Dermis microvascular lymphatic vessel endothelial cell (primary cell): ENCODE measurements at regions not wholly inside any gene's neighbourhood (a gene's known extent, or its start where the extent isn't known, plus 50 kb on each side); places are given as distances from the start of the nearest gene placed in this dataset.

Source experiments
- DNase-seq, 2 donors: peaks; one replicate each; pipeline versions ENCODE4 v3.0.0 to v3.0.0-alpha.2; 2010; ENCODE audit warnings: low read depth in 2 of 2

DNA sequence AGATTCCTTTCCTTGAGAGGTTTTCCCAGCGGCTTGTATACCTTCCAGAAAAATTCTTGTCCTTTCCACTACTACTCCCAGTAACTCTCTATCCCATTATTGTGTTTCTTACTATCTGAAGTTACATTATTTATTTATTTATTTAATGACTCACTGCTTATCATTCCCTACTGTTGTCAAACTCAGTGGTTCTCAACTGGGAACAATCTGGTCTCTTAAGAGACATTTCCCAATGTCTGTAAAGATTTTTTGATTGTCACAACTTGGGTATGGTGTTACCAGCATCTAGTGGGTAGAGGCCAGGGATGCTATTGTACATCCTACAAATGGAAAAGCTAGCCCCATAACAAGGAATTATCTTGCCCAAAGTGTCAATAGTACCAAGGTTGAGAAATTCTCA lies 771.5 kb upstream of the ADGRL2 start:
- no peak for DNase-seq

DNA sequence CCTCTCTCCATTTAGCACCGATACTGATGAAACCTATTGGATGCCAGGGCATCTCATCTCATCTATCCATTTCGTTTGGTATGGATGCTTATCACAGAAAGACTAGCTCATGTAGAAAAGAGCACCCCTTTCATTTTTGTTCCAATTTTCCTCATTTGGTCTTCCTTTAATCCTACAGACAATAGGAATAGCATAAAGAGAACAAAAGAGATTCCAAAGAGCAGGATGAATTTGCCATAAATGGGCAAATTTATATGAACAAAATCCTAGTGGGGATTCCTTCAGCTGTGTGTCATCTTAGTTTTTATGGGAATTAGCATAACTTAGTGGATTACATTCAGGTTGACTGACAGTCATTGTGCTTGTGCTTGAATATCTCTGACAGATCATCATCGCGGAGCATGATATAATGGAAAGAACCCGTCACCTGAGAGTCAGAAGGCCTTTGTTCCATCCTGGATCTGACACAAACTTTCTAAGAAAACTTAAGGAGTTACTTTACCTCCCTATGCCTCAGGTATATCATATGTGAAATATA lies 777.5 kb upstream of the ADGRL2 start:
- no peak for DNase-seq

DNA sequence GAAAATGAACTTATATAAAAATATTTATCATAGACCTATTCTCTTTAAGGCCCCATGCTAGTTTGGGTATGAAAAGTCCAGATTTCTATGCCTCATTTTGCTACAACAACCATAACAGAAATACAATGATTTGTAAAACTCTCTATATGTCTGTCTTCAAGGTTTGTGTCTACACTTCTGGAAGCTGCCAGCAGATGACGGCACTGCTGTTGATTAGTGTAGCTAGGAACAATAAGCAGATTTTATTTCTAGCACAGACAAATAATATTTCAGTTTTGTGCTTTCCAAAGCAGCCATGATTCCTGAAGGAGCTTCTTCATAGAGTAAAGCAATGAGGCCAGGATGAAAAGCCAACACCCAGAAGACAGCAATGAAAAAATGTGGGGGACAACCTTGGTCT lies 779.6 kb upstream of the ADGRL2 start:
- no peak for DNase-seq

DNA sequence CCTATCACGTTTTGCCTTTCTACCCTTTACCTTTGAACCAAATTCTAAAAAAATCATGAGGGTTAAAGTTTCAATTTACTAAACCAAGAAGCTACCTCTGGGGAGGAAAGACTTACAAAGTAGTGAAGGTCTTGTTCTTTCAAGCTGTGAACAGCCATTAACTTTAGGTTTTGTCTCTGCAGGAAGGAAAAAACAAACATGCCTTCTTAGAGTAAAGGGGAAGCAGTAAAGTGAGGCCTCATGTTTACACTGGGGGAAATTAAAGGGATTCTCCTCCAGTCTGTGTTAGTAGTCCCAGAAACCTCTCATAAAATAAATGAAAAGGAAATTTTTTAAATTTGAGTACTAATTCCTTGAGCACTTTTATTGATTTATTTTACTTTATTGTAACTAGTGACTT lies 780.2 kb upstream of the ADGRL2 start:
- DNase-seq = no peak

DNA sequence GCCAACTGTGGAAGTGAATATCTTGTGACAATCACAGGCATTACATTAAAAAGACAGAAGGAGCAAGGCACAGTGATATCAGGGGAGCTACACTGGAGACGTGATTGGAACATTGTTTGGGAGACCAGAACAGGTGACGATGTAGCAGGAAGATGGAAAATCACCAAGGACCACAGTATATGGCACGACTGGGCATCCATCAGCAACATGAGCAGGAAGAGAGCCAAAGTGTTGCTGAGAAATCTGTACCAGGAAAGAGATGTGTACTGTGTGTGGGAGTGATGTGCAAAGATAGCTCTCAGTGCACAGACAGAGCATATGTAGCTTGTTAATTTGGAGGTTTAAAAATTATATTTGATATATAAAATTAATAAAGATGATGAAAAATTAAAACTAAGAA lies 790.6 kb upstream of the ADGRL2 start:
- no peak for DNase-seq

DNA sequence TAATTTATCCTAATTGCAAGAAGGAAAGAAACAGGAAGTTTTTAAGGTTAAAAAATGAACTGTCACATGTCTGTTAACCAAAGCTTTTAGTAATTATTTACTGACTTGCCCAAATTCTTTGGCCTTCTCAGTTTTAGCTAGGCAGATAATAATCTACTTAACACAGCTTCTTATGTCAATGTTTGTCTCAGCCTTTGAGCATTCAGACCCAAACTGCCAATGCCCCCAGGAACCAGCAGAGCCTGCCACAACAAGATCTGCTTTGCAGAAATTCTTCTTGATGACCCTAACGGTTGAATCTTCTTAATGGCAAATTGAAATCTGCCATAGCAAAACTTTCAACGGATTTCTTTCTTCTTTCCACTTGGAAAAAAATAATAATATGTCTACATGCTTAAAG lies 792.4 kb upstream of the ADGRL2 start:
- no peak for DNase-seq

DNA sequence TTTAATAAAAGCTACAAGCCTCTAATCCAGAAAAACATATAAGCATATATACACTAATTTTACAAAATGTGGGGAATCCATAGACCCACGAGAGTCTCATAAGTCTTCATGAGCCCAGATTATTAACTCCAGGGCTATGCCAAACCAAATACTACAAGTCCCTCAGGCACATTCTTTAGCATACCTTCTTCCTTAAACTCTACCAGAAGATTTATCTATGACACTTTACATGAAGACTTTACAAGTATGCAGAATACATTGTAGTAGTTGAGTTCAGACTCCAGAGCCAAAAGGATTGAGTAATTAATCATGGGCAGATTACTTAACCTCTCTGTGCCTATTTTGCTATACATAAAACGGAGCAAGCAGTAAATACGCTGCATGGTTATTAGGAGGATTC lies 793.7 kb upstream of the ADGRL2 start:
- no peak for DNase-seq

DNA sequence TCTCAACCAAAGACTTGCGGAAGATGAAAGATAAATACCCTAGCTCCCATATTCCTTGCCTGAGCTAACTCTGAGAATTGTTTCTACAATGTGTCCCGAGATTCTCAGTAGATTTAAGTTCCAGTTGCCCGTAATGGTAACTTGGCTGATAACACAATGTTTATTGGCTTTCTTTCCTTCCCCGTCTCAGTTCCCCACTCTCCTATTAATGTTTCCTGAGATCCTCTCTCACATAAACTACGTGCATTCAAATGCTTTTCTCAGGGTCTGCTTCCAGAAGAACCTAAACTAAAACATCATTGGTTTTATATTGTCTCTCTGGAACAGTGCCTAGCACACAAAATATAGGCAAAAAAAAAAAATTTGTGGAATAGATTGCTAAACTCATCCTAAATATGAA lies 794.2 kb upstream of the ADGRL2 start:
- no peak for DNase-seq

DNA sequence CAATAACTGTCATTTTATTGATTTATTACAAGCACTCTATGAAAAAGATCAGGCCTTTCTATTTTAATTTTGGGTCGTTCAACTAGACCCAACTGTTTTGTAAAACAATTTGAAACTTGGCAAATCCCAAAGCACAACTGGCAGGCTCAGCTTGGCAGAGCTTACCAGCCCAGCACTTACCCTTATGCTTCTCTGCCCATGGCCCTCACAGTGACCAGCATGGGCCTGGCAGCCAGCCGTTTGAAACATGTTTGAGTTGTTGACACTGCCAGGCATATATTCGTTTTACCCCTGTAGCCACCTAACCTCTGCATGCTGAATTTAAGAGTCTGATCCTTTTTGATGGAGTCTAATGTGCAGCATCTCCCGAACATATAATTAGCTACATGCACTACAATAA lies 796.7 kb upstream of the ADGRL2 start:
- DNase-seq = no peak

DNA sequence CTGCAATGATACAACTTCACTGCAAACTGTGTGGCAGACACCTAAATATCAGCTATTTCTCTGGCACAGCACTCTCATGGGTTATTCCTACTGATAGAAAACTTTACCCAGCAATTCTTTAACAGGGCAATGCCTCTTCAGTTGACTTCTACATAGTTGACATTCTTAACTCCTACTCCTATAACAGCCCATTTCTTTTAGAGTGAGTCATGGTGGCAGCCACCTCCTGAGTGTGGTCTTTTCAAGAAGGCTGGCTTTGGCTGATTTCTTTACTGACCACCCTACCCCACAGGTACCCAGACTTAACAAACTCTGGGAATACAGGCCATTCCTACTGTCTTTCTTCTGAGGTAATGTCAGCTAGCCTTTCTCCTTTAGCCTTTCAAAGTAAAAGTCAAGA lies 805.8 kb upstream of the ADGRL2 start:
- no peak for DNase-seq

DNA sequence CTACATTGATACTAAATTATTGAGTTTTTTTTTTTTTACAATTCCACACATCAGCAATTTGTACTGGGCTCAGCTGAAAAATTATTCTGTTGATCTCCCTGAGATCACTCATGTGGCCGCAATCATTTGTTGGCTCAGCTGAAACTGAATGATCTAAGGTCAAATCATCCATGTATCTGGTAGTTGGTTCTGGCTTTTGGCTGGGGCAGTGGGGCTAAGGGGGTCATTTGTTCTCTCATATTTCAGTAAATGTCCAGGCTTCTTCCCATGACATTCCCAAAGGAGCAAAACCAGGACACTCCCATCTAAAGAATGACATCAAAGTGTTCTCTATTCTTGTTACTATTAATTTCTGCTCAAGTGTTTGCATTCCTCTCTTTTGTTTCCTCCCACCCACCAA lies 806.7 kb upstream of the ADGRL2 start:
- DNase-seq = no peak

DNA sequence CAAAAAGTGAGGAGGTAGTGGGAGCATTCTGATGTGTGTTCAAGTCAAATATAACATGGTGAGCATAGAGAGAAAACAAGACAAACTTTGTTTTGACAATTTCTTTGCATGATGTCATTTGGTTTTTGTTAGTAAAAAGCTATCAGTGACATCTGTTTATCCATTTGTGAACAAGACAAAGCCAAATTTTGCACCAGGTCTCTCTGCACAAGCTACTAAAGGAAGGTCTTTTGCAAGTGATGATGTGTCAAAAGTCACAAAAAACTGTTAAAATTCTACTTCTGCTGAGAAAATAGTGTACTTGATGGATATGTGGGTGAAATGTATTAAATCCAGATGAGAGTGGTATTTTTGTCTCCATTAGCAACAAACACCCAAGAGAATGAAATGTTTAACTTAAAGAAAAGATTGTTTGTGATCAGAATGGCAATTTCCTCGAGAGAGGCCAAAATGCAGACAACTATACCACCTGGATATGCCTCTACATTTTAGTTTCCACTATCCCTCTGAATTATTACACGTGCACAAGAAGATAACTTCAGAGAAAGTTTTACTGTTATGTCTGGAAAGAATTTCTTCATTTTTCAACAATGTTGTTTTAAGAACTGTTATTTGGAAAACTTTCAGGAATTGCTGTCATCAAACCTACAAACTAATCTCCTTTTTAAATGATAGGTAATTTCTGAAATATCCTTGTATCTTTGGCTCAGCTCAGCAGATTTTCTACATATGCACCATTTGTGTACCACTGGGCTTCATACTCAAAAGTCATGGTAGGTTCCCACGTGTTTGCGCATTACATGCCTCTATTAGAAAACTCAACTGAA lies 807.4 kb upstream of the ADGRL2 start:
- DNase-seq = no peak

DNA sequence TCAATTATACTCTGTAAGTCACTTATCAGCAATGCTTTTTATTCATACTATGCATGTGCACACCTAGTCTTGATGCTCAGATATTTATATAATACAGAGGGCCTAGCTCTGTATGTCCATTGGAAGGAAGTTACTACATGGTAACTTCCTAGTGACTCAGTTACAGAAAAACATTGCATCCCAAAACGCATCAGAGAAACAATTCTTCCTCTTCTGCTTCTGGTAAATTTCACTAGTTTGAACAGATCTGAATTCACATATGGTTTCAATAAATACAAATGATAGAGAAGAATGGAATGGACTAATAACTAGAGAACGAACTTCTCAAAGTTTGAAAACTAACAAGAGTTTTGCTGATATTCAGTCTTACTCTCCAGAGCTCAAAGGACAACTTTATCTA lies 811.3 kb upstream of the ADGRL2 start:
- DNase-seq = no peak

DNA sequence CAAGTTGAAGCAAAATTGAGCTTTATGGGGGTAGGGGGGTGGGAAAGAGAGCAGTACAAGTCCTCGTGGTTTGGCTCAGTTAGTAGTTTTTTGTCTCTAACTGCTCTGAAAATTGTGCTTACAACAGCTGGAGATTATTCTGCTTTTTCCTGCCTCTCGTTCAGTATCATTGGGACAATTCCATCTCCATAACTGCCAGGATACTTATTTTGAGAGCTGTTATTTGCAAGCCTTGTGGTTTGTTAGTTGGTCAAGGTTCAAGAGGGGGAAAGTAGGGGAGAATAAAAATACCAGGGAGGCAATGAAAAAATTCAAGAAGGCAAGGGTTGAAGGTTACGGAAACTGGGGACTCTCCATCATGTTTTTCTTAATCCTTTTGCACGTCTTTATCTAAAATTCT lies 811.8 kb upstream of the ADGRL2 start:
- DNase-seq = no peak

DNA sequence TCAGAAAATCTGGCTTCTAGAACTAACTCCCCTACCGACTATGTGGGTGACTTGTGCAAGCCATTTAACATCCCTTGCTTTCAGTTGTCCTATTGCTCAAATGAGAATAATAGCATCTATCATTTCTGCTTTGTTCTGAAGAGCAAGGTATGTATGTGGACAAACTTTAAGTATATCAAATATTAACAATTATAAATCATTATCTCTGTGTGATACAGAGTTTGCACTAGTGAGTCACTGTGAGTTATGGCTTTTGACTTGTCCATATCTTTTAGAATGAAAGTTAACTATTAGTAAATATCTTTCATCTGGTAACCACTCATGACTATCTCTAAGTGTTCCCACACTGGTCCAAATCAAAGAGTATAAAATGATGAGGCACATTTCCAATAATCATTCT lies 812.9 kb upstream of the ADGRL2 start:
- no peak for DNase-seq

DNA sequence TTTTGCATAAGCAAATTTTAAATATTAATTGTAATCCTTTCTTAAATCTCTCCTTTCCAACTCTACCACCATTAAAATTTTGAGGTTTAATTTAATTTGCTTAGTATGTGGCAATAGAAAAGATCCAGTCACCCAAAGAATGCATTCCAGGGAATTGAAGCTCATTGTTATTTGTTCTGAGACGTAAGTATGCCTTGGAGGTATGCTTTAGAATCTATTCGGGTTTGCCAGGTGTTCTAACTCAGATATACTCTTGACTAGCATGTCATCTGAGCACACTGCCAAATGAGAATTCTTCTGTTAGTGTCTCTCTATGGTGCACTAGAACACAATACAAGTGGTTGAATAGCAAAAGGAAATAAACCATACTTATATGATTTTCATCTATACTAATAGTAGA lies 813.6 kb upstream of the ADGRL2 start:
- no peak for DNase-seq

DNA sequence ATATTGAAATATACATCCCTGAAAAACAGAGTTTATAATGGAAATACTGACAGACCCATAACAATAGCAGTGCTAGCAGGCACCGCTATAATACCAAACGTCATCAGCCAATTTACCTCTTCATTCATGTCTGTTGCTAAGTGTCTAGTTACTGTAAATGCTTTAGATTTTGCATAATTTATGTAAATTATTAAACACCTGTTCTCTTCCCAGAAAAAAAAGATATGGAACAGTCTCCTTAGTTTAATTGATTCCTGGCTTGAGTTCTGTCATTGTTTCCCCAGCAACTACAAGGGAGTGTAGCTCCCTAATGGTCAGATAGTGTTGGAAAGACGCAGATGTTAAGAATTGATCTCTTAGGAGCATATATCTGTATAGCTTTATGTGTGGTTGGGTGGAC lies 817.9 kb upstream of the ADGRL2 start:
- DNase-seq = no peak

DNA sequence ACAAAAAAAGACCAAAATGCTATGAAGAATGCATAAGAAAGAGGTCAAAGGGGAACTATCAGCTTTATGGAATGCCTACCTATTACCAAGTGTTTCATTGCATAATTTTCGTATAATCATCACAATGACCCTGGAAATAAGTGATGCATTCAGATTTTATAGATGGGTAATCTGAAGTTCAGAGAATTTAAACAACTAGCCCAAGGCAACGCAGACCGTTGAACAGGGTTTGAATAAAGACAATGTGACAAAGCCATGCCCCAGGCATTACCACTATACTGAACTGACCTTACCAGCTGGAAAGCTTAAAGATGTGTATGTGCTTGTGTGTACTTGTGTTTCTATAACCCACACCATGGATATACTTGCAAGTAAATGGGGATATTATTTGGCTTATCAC lies 827.6 kb upstream of the ADGRL2 start:
- DNase-seq = no peak

DNA sequence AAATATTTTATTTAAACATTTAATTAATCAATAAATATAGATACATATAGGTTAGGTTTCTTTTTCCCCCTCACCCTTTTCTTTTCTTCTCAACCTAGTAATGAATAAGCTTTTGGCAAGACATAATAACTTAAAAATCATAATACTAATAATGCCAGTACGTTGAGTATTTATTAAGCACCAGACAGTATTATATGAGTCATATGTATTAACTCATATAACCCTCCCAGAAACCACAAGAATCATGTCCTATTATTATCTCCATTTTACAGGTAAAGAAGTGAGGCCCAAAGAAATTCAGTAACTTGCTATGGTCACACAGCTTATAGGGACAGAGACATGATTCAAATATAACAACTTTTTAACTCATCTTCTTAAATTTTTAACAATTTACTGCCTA lies 834.5 kb upstream of the ADGRL2 start:
- DNase-seq = no peak

DNA sequence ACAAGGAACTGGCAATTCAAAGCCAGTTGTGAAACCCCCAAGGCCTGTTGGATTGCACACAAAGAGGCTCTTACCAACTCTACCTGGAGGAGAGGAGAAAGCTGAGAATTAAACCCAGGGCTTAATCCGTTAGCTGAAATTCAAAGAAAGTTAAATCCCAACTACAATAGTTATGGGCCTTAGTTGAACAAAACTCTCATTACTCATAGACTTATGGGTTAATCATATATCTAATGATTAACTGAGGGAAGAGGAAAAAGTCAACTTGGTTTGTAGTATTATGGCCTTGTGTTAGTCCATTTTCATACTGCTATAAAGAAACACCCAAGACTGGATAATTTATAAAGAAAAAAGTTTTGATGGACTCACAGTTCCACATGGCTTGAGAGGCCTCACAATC lies 838.2 kb upstream of the ADGRL2 start:
- DNase-seq = no peak

DNA sequence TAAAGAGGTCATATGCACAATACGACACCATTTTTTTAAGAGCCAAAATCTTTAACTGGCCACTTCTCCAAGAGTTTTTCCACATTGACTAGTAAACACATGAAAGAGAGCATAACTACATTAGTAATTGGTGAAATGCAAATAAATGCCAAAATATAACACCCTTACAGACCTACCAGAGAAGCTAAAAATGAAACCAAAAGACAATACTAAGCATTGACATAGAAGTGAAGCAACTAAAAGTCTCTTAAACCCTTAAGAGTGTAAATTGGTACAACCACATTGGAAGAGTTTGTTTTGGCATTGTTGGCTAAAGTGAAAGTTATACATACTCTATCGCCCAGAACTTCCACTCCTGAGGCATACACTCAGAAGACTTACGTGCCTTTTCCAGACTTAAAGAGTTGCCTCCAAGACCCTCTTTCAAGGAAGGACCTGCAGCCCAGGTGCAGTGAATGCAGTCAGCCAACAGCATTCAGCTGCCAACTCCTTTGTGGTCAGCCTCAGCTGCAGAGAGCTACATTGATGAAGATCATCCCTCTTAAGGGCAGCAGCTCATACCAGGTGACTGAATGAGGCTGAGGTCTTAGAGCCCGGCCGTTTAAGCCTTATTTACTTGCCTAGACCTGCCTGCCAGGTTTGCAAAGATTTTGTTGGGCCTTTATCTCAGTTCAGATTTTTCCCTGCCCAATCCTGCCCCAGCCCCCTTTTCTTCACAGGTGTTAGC lies 839.1 kb upstream of the ADGRL2 start:
- DNase-seq = no peak

DNA sequence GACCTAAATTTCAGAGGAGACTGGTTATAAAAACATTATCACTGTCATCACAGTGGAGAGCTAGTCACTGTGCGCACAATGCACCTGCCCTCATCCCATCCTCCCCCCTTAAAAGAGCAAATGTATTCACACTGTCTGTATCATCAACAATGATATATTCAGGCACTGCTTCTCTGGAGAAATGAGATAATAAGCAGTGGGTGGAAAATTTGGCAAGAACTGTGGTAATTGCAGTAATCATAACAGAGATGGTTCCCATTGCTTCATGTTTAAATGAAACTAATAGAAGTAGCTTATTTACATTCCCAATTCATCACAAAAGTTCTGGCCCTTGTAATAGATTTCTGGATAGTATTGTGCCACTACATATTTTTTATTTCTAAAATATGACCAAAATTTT lies 867.4 kb upstream of the ADGRL2 start:
- no peak for DNase-seq

DNA sequence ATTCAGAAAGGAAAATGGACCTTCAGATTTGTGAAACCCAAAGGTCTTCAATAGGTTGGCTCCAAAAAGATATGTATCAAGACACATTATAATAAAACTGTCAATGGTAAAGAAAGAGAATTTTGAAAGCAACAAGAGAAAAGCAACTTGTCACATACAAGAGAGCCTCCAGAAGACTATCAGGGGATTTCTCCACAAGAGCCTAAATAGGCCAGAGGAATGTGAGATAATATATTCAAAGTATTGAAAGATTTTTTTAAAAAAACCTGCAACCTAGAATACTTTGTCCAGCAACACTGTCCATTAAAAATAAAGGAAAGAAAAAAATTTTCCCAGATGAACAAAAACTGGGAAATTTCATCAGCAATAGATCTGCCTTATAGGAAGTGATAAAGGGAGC lies 869.6 kb upstream of the ADGRL2 start:
- no peak for DNase-seq
